HL-60 (cell line): ENCODE measurements at regions not wholly inside any gene's neighbourhood (a gene's known extent, or its start where the extent isn't known, plus 50 kb on each side); places are given as distances from the start of the nearest gene placed in this dataset.

ENCODE experiments used
- DNase-seq, 2 experiments: peaks; one replicate each; pipeline ENCODE4 v3.0.0-alpha.2; 2010 to 2020; ENCODE audit warnings: low read depth in 1 of 2, low spot score in 1 of 2
- H3K27ac ChIP-seq: fragments of 250-450 bp; sonication (Bioruptor Pico); replicated peaks from 2 replicates; pipeline ENCODE4 v1.5.1; 2020; ENCODE audit warnings: mild to moderate bottlenecking, moderate library complexity
- H3K27me3 ChIP-seq: fragments of 250-450 bp; sonication (Bioruptor Pico); 2 replicates; pipeline ENCODE4 v1.5.1; 2021; ENCODE audit warnings: mild to moderate bottlenecking, moderate library complexity; ENCODE audit not compliant: insufficient read depth, poor library complexity, severe bottlenecking
- H3K4me3 ChIP-seq: replicated peaks from 2 replicates; pipeline ENCODE4 v1.5.1; 2011; ENCODE audit warnings: mild to moderate bottlenecking, control low read depth, low read length; ENCODE audit not compliant: insufficient read depth
- CTCF ChIP-seq: IDR thresholded peaks from one replicate; pipeline ENCODE4 v1.5.1; 2011; ENCODE audit warnings: low read length, control low read depth, inconsistent platforms; ENCODE audit not compliant: insufficient read depth
- GABPA ChIP-seq: IDR thresholded peaks from 2 replicates; pipeline ENCODE4 v1.6.1; 2012; ENCODE audit warnings: low read depth
- POLR2AphosphoS5 ChIP-seq: IDR thresholded peaks from 2 replicates; pipeline ENCODE4 v1.6.1; 2012; ENCODE audit warnings: low read depth
- REST ChIP-seq: IDR thresholded peaks from 2 replicates; pipeline ENCODE4 v1.6.1; 2012; ENCODE audit warnings: low read depth; ENCODE audit not compliant: insufficient replicate concordance
- SPI1 ChIP-seq: IDR thresholded peaks from 2 replicates; pipeline ENCODE4 v1.6.1; 2012; ENCODE audit warnings: low read depth, mild to moderate bottlenecking, borderline replicate concordance

GRCh38 chr7:54354436-54354835 lies 187.7 kb upstream of the VSTM2A start:
- TF ChIP-seq GABPA (no peak), REST (no peak), CTCF (no peak), POLR2AphosphoS5 (no peak), SPI1 (no peak)
- H3K27ac ChIP-seq = no peak overlapping the region
- no peak overlapping the region for H3K4me3 ChIP-seq
- no peaks in the 10 kb centered on the region for H3K27me3 ChIP-seq
- DNase-seq = no peak

- DNase-seq = no peak
- Histone ChIP-seq H3K4me3 (no peak overlapping the region), H3K27me3 (no peaks in the 10 kb centered on the region), H3K27ac (no peak overlapping the region)
- no peak for TF ChIP-seq GABPA
Observed at GRCh38 chr7:54355842-54356241, 186.3 kb upstream of the VSTM2A start.

GRCh38 chr7:54360075-54360840 lies 181.9 kb upstream of the VSTM2A start:
- TF ChIP-seq REST = no peak
- no peak for TF ChIP-seq GABPA
- TF ChIP-seq SPI1 = no peak
- no peak for TF ChIP-seq CTCF
- TF ChIP-seq POLR2AphosphoS5 = no peak
- no peak overlapping the region for H3K4me3 ChIP-seq
- DNase-seq = no peak
- H3K27me3 ChIP-seq = no peaks in the 10 kb centered on the region
- no peak overlapping the region for H3K27ac ChIP-seq

GRCh38 chr7:54390565-54390964 lies 151.6 kb upstream of the VSTM2A start:
- DNase-seq = no peak
- no peaks in the 10 kb centered on the region for H3K27me3 ChIP-seq
- H3K4me3 ChIP-seq = no peak overlapping the region
- no peak for TF ChIP-seq POLR2AphosphoS5
- no peak for TF ChIP-seq GABPA
- TF ChIP-seq CTCF = no peak
- no peak for TF ChIP-seq SPI1
- no peak for TF ChIP-seq REST
- H3K27ac ChIP-seq = no peak overlapping the region
